H9 (cell line): ENCODE measurements at regions not wholly inside any gene's neighbourhood (a gene's known extent, or its start where the extent isn't known, plus 50 kb on each side); places are given as distances from the start of the nearest gene placed in this dataset.

Experiments
- DNase-seq: peaks from one replicate; pipeline ENCODE4 v3.0.0-alpha.2; 2017
- H2AFZ ChIP-seq: one replicate; pipeline ENCODE4 v1.6.1; 2013; ENCODE audit warnings: mild to moderate bottlenecking, low read length, control low read depth, moderate library complexity
- H2AK5ac ChIP-seq: 2 replicates; pipeline ENCODE4 v1.6.1; 2013; ENCODE audit warnings: low read length, control low read depth, mixed read lengths; ENCODE audit not compliant: insufficient read length
- H2BK120ac ChIP-seq: one replicate; pipeline ENCODE4 v1.6.1; 2013; ENCODE audit warnings: low read depth, mild to moderate bottlenecking, low read length, control low read depth, inconsistent platforms; ENCODE audit not compliant: poor library complexity, severe bottlenecking
- H2BK12ac ChIP-seq: 2 replicates; pipeline ENCODE4 v1.6.1; 2013; ENCODE audit warnings: low read length, control low read depth, mixed read lengths, low read depth; ENCODE audit not compliant: insufficient read length
- H2BK15ac ChIP-seq: 2 replicates; pipeline ENCODE4 v1.6.1; 2013; ENCODE audit warnings: low read depth, low read length, control low read depth
- H2BK20ac ChIP-seq: one replicate; pipeline ENCODE4 v1.6.1; 2013; ENCODE audit warnings: low read depth, mild to moderate bottlenecking, low read length, control low read depth, inconsistent platforms; ENCODE audit not compliant: poor library complexity, severe bottlenecking
- H2BK5ac ChIP-seq: 2 replicates; pipeline ENCODE4 v1.6.1; 2013; ENCODE audit warnings: low read length, control low read depth, mixed read lengths; ENCODE audit not compliant: insufficient read length
- H3K14ac ChIP-seq: 2 replicates; pipeline ENCODE4 v1.6.1; 2013; ENCODE audit warnings: low read length, control low read depth; ENCODE audit not compliant: insufficient read depth
- H3K18ac ChIP-seq: 2 replicates; pipeline ENCODE4 v1.6.1; 2013; ENCODE audit warnings: low read depth, mild to moderate bottlenecking, mixed read lengths, low read length, control low read depth; ENCODE audit not compliant: insufficient read length
- H3K23ac ChIP-seq: 2 replicates; pipeline ENCODE4 v1.6.1; 2013; ENCODE audit warnings: low read length, control low read depth, mixed read lengths, low read depth; ENCODE audit not compliant: insufficient read length
- H3K23me2 ChIP-seq: 2 replicates; pipeline ENCODE4 v1.6.1; 2013; ENCODE audit warnings: low read depth, mild to moderate bottlenecking, mixed read lengths, low read length, control low read depth; ENCODE audit not compliant: insufficient read length, poor library complexity, severe bottlenecking
- H3K27ac ChIP-seq: 2 replicates; pipeline ENCODE4 v1.5.1; 2013; ENCODE audit warnings: low read length, control low read depth, mixed read lengths, low read depth; ENCODE audit not compliant: insufficient read length
- H3K27me3 ChIP-seq: 2 replicates; pipeline ENCODE4 v1.6.1; 2013; ENCODE audit warnings: low read length, control low read depth, inconsistent platforms; ENCODE audit not compliant: insufficient read depth
- H3K4ac ChIP-seq: 2 replicates; pipeline ENCODE4 v1.6.1; 2013; ENCODE audit warnings: low read depth, mild to moderate bottlenecking, control low read depth, inconsistent platforms, low read length, moderate library complexity
- H3K4me1 ChIP-seq: 2 replicates; pipeline ENCODE4 v1.6.1; 2013; ENCODE audit warnings: low read length, control low read depth, inconsistent platforms; ENCODE audit not compliant: insufficient read depth
- H3K4me2 ChIP-seq: 2 replicates; pipeline ENCODE4 v1.6.1; 2013; ENCODE audit warnings: low read length, control low read depth, mixed read lengths; ENCODE audit not compliant: insufficient read length, insufficient read depth
- H3K56ac ChIP-seq: 2 replicates; pipeline ENCODE4 v1.6.1; 2013; ENCODE audit warnings: low read depth, mild to moderate bottlenecking, mixed read lengths, low read length, control low read depth; ENCODE audit not compliant: insufficient read length
- H3K79me1 ChIP-seq: 2 replicates; pipeline ENCODE4 v1.6.1; 2013; ENCODE audit warnings: low read depth, mild to moderate bottlenecking, moderate library complexity, low read length, control low read depth, inconsistent platforms; ENCODE audit not compliant: insufficient read depth, poor library complexity, severe bottlenecking
- H3K79me2 ChIP-seq: 2 replicates; pipeline ENCODE4 v1.6.1; 2013; ENCODE audit warnings: low read length, control low read depth, inconsistent platforms; ENCODE audit not compliant: insufficient read depth
- H3K9ac ChIP-seq: 2 replicates; pipeline ENCODE4 v1.6.1; 2013; ENCODE audit warnings: low read length, control low read depth, mixed read lengths; ENCODE audit not compliant: insufficient read length; ENCODE audit errors: extremely low read depth
- H3K9me3 ChIP-seq: one replicate; pipeline ENCODE4 v1.6.1; 2013; ENCODE audit warnings: low read depth, low read length, inconsistent platforms; ENCODE audit not compliant: control insufficient read depth
- H3T11ph ChIP-seq: one replicate; pipeline ENCODE4 v1.6.1; 2013; ENCODE audit warnings: mild to moderate bottlenecking, low read length, control low read depth, inconsistent platforms
- H4K20me1 ChIP-seq: one replicate; pipeline ENCODE4 v1.6.1; 2013; ENCODE audit not compliant: control insufficient read depth, insufficient read length, insufficient read depth
- H4K5ac ChIP-seq: 2 replicates; pipeline ENCODE4 v1.6.1; 2013; ENCODE audit warnings: low read depth, mild to moderate bottlenecking, mixed read lengths, low read length, control low read depth; ENCODE audit not compliant: insufficient read length
- H4K8ac ChIP-seq: replicated peaks from 2 replicates; pipeline ENCODE4 v1.6.1; 2013; ENCODE audit warnings: low read length, control low read depth, mixed read lengths, low read depth; ENCODE audit not compliant: insufficient read length
- H4K91ac ChIP-seq: 2 replicates; pipeline ENCODE4 v1.6.1; 2013; ENCODE audit warnings: low read depth, mild to moderate bottlenecking, moderate library complexity, mixed read lengths, low read length, control low read depth; ENCODE audit not compliant: insufficient read length
- H3K27ac Mint-ChIP-seq, 3 experiments: 2 replicates in 2 of 3; 3 replicates in 1 of 3; pipeline ENCODE4 v1.8.0; 2020 to 2021; ENCODE audit warnings: mixed read lengths in 3 of 3, mild to moderate bottlenecking in 1 of 3, moderate library complexity in 1 of 3
- H3K27me3 Mint-ChIP-seq: 2 replicates; pipeline ENCODE4 v1.8.0; 2021; ENCODE audit warnings: low read depth, mild to moderate bottlenecking, moderate library complexity, mixed read lengths
- H3K36me3 Mint-ChIP-seq, 3 experiments: 2 replicates in 2 of 3; 3 replicates in 1 of 3; pipeline ENCODE4 v1.8.0; 2020 to 2021; ENCODE audit warnings: low read depth in 3 of 3, mixed read lengths in 3 of 3; ENCODE audit not compliant: insufficient read depth in 1 of 3
- H3K4me1 Mint-ChIP-seq, 2 experiments: 2 replicates each; pipeline ENCODE4 v1.8.0; 2020; ENCODE audit warnings: mixed read lengths in 2 of 2
- H3K4me3 Mint-ChIP-seq, 2 experiments: 2 replicates in 1 of 2; 3 replicates in 1 of 2; pipeline ENCODE4 v1.8.0; 2020 to 2021; ENCODE audit warnings: mild to moderate bottlenecking in 2 of 2, mixed read lengths in 2 of 2, moderate library complexity in 1 of 2
- H3K9me3 Mint-ChIP-seq, 2 experiments: 2 replicates in 1 of 2; 3 replicates in 1 of 2; pipeline ENCODE4 v1.8.0; 2020; ENCODE audit warnings: mild to moderate bottlenecking in 2 of 2, mixed read lengths in 2 of 2, moderate library complexity in 1 of 2
- WGBS: extraction: QIAGEN DNeasy Blood & Tissue Kit; methylation state at CpG from one replicate; pipeline ENCODE4 v1.1.7; 2013; ENCODE audit warnings: missing lambda C conversion rate, low lambda C conversion rate, mixed read lengths; ENCODE audit not compliant: insufficient read length; ENCODE audit errors: extremely low coverage; 5-methylcytosine and 5-hydroxymethylcytosine counted together
- TF ChIP-seq, protein P1 (sequence below): fragments of 200-600 bp; sonication (generic); conservative IDR thresholded peaks from 3 replicates; pipeline ENCODE4 v1.8.0; 2021; ENCODE audit warnings: antibody characterized with exemption, mild to moderate bottlenecking

- Mint-ChIP-seq H3K4me3 (no peak overlapping the region), H3K9me3 (peaks cover 0 to 3% of the 10 kb centered on the region in 2 experiments; a peak in 2 of 5 replicates), H3K27ac (no peak overlapping the region), H3K4me1 (peaks cover 5 to 12% of the 10 kb centered on the region in 2 experiments; a peak in 3 of 4 replicates), H3K36me3 (peaks cover 0 to 8% (median 0%) of the 10 kb centered on the region in 3 experiments; a peak in 2 of 7 replicates), H3K27me3 (no peaks in the 10 kb centered on the region)
- H3K4ac ChIP-seq, result no peak overlapping the region
- H3K9me3 ChIP-seq, result no peaks in the 10 kb centered on the region
- H3T11ph ChIP-seq, result no peak overlapping the region
- no peaks in the 10 kb centered on the region for H3K79me1 ChIP-seq
- no peak overlapping the region for H3K14ac ChIP-seq
- H3K18ac ChIP-seq, result no peak overlapping the region
- H4K20me1 ChIP-seq, result no peaks in the 10 kb centered on the region
- no peak overlapping the region for H3K9ac ChIP-seq
- H4K91ac ChIP-seq, result no peak overlapping the region
- H2BK15ac ChIP-seq, result no peak overlapping the region
- H3K27me3 ChIP-seq, result no peaks in the 10 kb centered on the region
- H2BK12ac ChIP-seq, result no peak overlapping the region
- no peak overlapping the region for H2AK5ac ChIP-seq
- no peak overlapping the region for H3K4me2 ChIP-seq
- no peak for DNase-seq
- peaks cover 2% of the 10 kb centered on the region for H3K23me2 ChIP-seq
- H2BK5ac ChIP-seq, result no peak overlapping the region
- H2AFZ ChIP-seq, result no peak overlapping the region
- no peak overlapping the region for H3K56ac ChIP-seq
- no peak overlapping the region for H3K27ac ChIP-seq
- H2BK120ac ChIP-seq, result no peak overlapping the region
- no peak overlapping the region for H4K8ac ChIP-seq
- H2BK20ac ChIP-seq, result no peak overlapping the region
- H4K5ac ChIP-seq, result no peak overlapping the region
- TF ChIP-seq, protein P1, sequence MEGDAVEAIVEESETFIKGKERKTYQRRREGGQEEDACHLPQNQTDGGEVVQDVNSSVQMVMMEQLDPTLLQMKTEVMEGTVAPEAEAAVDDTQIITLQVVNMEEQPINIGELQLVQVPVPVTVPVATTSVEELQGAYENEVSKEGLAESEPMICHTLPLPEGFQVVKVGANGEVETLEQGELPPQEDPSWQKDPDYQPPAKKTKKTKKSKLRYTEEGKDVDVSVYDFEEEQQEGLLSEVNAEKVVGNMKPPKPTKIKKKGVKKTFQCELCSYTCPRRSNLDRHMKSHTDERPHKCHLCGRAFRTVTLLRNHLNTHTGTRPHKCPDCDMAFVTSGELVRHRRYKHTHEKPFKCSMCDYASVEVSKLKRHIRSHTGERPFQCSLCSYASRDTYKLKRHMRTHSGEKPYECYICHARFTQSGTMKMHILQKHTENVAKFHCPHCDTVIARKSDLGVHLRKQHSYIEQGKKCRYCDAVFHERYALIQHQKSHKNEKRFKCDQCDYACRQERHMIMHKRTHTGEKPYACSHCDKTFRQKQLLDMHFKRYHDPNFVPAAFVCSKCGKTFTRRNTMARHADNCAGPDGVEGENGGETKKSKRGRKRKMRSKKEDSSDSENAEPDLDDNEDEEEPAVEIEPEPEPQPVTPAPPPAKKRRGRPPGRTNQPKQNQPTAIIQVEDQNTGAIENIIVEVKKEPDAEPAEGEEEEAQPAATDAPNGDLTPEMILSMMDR, result no peak
- no peaks in the 10 kb centered on the region for H3K4me1 ChIP-seq
- WGBS, result no CpG with 5 or more reads among the region's 4 CpGs
- no peaks in the 10 kb centered on the region for H3K79me2 ChIP-seq
- H3K23ac ChIP-seq, result no peak overlapping the region
Measured at GRCh38 chr17:54521137-54521536, 379.5 kb upstream of the TOM1L1 start.
